GM12891 (cell line): ENCODE measurements at regions not wholly inside any gene's neighbourhood (a gene's known extent, or its start where the extent isn't known, plus 50 kb on each side); places are given as distances from the start of the nearest gene placed in this dataset.

Experiments used
- POLR2A ChIP-seq: IDR thresholded peaks from 2 replicates; pipeline ENCODE4 v1.6.1; 2011; ENCODE audit warnings: low read depth, low read length, control low read depth
- TAF1 ChIP-seq: IDR thresholded peaks from 2 replicates; pipeline ENCODE4 v1.6.1; 2011; ENCODE audit warnings: low read depth, low read length, control low read depth

DNA sequence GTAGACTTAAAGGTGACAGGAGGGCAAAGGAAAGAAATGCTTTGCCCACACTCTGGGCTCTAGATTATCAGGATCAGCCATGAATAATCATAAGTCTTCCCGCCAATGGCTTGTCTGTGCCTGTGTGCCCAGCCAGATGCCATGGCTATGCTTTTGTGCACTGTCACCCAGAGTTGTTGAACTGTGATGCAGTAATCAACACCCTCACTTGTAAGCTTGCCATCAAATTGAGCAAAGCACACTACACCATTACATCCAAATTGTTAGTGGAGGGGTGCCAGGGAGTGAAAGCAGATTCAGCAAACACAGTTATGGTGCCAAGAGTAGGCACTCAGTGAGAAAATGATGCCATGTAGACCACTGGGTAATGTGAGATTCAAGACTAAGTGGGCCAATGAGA is 845.3 kb upstream of the MIR17HG start:
- no peak for TF ChIP-seq POLR2A
- TF ChIP-seq TAF1 = no peak
